Mammary epithelial cell (primary cell): ENCODE measurements at regions not wholly inside any gene's neighbourhood (a gene's known extent, or its start where the extent isn't known, plus 50 kb on each side); places are given as distances from the start of the nearest gene placed in this dataset.

ENCODE experiments used
- EZH2 ChIP-seq: IDR thresholded peaks from 2 replicates; pipeline ENCODE4 v1.6.1; 2012; ENCODE audit warnings: low read length, inconsistent platforms, borderline replicate concordance
- TF ChIP-seq, protein P1 (sequence below), 2 donors: IDR thresholded peaks in 1 of 2; conservative IDR thresholded peaks in 1 of 2; 2 replicates each; pipeline ENCODE4 v1.5.1; 2011 to 2012; ENCODE audit warnings: inconsistent platforms in 2 of 2, low read length in 2 of 2, mild to moderate bottlenecking in 2 of 2, control low read depth in 1 of 2, low read depth in 1 of 2; ENCODE audit not compliant: insufficient read depth in 1 of 2; ENCODE audit errors: extremely low read depth in 1 of 2

DNA sequence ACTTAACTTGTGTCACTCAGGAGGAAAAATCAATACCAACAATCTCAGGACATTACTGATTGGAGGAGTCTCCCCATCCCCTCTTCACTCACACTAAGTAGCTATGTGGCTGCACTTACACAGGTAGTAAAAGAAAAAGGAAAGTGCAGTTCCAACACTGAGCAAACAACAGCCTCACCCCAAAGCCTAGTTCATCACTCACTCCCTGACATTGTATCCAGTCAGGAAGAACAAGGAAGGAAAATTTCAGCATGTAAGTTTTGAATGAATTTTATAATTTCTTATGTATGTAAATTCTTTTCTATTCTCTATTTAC, 273.4 kb downstream of the IGSF11 start:
- TF ChIP-seq, protein P1, sequence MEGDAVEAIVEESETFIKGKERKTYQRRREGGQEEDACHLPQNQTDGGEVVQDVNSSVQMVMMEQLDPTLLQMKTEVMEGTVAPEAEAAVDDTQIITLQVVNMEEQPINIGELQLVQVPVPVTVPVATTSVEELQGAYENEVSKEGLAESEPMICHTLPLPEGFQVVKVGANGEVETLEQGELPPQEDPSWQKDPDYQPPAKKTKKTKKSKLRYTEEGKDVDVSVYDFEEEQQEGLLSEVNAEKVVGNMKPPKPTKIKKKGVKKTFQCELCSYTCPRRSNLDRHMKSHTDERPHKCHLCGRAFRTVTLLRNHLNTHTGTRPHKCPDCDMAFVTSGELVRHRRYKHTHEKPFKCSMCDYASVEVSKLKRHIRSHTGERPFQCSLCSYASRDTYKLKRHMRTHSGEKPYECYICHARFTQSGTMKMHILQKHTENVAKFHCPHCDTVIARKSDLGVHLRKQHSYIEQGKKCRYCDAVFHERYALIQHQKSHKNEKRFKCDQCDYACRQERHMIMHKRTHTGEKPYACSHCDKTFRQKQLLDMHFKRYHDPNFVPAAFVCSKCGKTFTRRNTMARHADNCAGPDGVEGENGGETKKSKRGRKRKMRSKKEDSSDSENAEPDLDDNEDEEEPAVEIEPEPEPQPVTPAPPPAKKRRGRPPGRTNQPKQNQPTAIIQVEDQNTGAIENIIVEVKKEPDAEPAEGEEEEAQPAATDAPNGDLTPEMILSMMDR (conservative IDR thresholded peaks at IDR 0.05 in 1 of 2, IDR thresholded peaks at IDR 0.05 in 1 of 2; ENCODE audit: extremely low read depth in 1 of 2, insufficient read depth in 1 of 2, low read depth in 1 of 2, low read length in 2 of 2), result no peak
- TF ChIP-seq EZH2, result no peak
